BLaER1 treated with 17β-estradiol and CSF1 and Interleukin-3, amounts not matched to agents 10 nM and 100 nM (cell line): ENCODE measurements at regions not wholly inside any gene's neighbourhood (a gene's known extent, or its start where the extent isn't known, plus 50 kb on each side); places are given as distances from the start of the nearest gene placed in this dataset.

Experiments
- H3K27ac ChIP-seq, 11 experiments: shearing (Covaris generic); formaldehyde crosslinking; 2 replicates each; pipeline ENCODE4 v1.8.1; 2022
- H3K27me3 ChIP-seq, 11 experiments: shearing (Covaris generic); formaldehyde crosslinking; 2 replicates each; pipeline ENCODE4 v1.8.1; 2022
- H3K36me3 ChIP-seq, 11 experiments: shearing (Covaris generic); formaldehyde crosslinking; 2 replicates each; pipeline ENCODE4 v1.8.1; 2022
- H3K4me1 ChIP-seq, 10 experiments: shearing (Covaris generic); formaldehyde crosslinking; 2 replicates each; pipeline ENCODE4 v1.8.1; 2022
- H3K4me2 ChIP-seq, 11 experiments: shearing (Covaris generic); formaldehyde crosslinking; 2 replicates each; pipeline ENCODE4 v1.8.1; 2022
- H3K4me3 ChIP-seq, 10 experiments: shearing (Covaris generic); formaldehyde crosslinking; 2 replicates each; pipeline ENCODE4 v1.8.1; 2022
- H3K9ac ChIP-seq, 11 experiments: shearing (Covaris generic); formaldehyde crosslinking; 2 replicates each; pipeline ENCODE4 v1.8.1; 2022
- H3K9me3 ChIP-seq, 11 experiments: shearing (Covaris generic); formaldehyde crosslinking; replicated peaks in 1 of 11; 2 replicates each; pipeline ENCODE4 v1.8.1; 2022
- H4K20me1 ChIP-seq, 11 experiments: shearing (Covaris generic); formaldehyde crosslinking; 2 replicates each; pipeline ENCODE4 v1.8.1; 2022
- Cebpa-rat ChIP-seq, 11 experiments: shearing (Covaris generic); IDR thresholded peaks; 2 replicates each; pipeline ENCODE4 v1.8.1; 2022

DNA sequence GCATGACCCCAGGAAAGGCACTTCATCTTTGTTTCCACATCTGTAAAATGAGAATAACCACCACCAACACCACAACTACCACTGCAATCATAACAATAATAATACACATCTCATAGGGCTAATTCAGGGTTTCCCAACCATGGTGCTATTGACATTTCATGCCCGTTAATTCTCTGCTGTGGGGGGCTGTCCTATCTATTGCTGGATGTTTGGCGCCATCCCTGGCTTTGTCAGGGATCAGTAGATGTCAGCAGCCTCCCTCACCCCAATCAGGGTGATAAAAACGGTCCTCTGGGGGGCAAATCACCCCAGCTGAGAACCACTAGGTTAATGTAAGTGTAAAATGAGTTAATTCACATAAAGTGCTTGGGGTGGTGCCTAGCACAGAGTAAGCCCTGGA lies 145.8 kb downstream of the EMX2 start:
- H3K4me3 ChIP-seq: no peak overlapping the region
- no peaks in the 10 kb centered on the region for H3K9me3 ChIP-seq
- H3K36me3 ChIP-seq: no peaks in the 10 kb centered on the region
- H4K20me1 ChIP-seq: no peaks in the 10 kb centered on the region
- no peak overlapping the region for H3K27ac ChIP-seq
- no peak for TF ChIP-seq Cebpa-rat (IDR thresholded peaks at IDR 0.05)
- no peaks in the 10 kb centered on the region for H3K27me3 ChIP-seq
- H3K9ac ChIP-seq: no peak overlapping the region
- no peak overlapping the region for H3K4me2 ChIP-seq
- H3K4me1 ChIP-seq: no peaks in the 10 kb centered on the region

DNA sequence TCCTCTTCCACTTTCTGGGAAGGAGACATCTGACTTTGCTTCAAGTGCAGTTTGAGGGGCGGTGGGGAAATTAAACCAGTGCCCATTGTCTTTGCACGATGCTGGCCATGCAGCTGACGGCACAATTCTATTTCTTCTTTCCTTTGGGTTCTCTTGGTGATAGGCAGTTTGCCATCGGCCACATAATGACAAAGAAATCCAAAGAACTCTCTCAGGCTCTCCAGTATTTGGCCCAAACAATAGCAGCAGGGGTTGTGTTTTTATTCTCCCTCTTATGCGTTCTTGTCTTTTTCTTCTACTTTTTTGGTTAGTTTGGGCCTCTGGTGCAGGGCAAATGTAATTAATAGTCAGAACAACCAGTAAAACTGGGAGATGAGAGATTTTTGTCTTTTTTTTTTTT lies 147.0 kb downstream of the EMX2 start:
- Histone ChIP-seq H4K20me1 (no peaks in the 10 kb centered on the region), H3K9ac (no peak overlapping the region), H3K4me3 (no peak overlapping the region), H3K4me2 (no peak overlapping the region), H3K4me1 (no peaks in the 10 kb centered on the region), H3K27me3 (no peaks in the 10 kb centered on the region), H3K9me3 (no peaks in the 10 kb centered on the region), H3K36me3 (no peaks in the 10 kb centered on the region), H3K27ac (no peak overlapping the region)
- no peak for TF ChIP-seq Cebpa-rat (IDR thresholded peaks at IDR 0.05)

DNA sequence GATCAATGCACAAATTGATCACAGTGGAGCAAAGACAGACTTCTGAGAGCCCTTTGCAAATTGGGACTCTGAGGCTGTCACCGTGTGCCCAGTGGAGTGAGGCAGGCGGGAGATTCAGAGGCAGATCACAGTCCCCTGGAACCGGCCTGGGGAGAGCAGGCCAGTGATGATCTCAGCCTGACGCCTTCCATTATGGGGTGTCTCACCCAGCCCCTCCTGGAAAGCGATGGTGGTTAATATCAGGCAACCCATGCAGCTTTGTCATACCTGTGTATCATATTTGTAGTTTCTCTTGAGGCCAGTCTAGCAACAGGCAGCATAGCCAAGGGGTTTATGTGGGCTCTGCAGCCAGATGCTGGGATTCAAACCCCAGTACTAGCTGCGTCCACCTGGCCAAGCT lies 147.8 kb downstream of the EMX2 start:
- Histone ChIP-seq H3K4me2 (no peak overlapping the region), H4K20me1 (no peaks in the 10 kb centered on the region), H3K27me3 (no peaks in the 10 kb centered on the region), H3K9me3 (no peaks in the 10 kb centered on the region), H3K4me1 (no peaks in the 10 kb centered on the region), H3K4me3 (no peak overlapping the region), H3K27ac (no peak overlapping the region), H3K36me3 (no peaks in the 10 kb centered on the region), H3K9ac (no peak overlapping the region)
- TF ChIP-seq Cebpa-rat (IDR thresholded peaks at IDR 0.05): no peak

DNA sequence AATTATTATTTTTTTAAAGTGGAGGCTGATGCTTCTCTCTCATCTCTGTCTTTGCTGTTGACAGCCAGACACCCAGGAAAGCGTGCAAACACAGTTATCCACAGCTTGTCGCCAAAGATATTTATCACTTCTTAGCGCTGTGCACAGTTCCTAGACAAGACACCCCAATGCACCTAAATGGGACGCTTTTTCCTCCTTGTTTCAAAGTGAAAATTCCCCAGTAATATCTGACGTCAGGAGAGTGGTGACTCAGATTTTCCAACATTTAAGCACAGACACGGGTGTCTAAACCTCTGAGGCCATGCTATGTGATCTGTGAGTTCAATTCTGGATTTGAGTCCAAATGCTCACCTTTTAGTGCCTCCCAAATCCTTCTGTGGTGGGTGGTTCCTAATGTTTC lies 151.6 kb downstream of the EMX2 start:
- H3K36me3 ChIP-seq: no peaks in the 10 kb centered on the region
- no peak overlapping the region for H3K9ac ChIP-seq
- no peak overlapping the region for H3K27ac ChIP-seq
- no peak overlapping the region for H3K4me2 ChIP-seq
- no peaks in the 10 kb centered on the region for H3K9me3 ChIP-seq
- no peaks in the 10 kb centered on the region for H3K4me1 ChIP-seq
- H3K4me3 ChIP-seq: no peak overlapping the region
- no peaks in the 10 kb centered on the region for H4K20me1 ChIP-seq
- no peaks in the 10 kb centered on the region for H3K27me3 ChIP-seq
- no peak for TF ChIP-seq Cebpa-rat (IDR thresholded peaks at IDR 0.05)

DNA sequence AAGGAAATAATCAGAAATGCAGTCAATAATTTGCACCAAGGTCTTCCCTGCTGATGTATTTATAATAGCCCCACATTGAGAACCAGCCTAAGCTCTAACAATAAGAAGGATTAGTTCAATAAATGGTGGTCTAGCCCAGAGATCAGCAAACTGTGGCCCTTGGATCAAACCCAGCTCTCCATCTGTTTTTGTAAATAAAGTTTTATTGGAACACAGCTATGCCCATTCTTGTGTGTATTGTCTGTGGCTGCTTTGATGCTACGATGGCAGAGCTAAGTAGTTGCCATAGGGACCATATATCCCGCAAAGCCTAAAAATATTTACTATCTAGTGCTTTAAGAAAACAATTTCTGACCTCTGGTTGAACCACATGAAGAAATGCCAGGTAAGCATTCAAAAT lies 154.9 kb downstream of the EMX2 start:
- TF ChIP-seq Cebpa-rat (IDR thresholded peaks at IDR 0.05): no peak
- H3K4me2 ChIP-seq: no peak overlapping the region
- no peak overlapping the region for H3K27ac ChIP-seq
- no peaks in the 10 kb centered on the region; a peak in 1 of 22 replicates for H4K20me1 ChIP-seq
- H3K9ac ChIP-seq: no peak overlapping the region
- no peaks in the 10 kb centered on the region for H3K27me3 ChIP-seq
- H3K4me3 ChIP-seq: no peak overlapping the region
- H3K4me1 ChIP-seq: no peaks in the 10 kb centered on the region
- H3K36me3 ChIP-seq: no peaks in the 10 kb centered on the region
- no peaks in the 10 kb centered on the region for H3K9me3 ChIP-seq

DNA sequence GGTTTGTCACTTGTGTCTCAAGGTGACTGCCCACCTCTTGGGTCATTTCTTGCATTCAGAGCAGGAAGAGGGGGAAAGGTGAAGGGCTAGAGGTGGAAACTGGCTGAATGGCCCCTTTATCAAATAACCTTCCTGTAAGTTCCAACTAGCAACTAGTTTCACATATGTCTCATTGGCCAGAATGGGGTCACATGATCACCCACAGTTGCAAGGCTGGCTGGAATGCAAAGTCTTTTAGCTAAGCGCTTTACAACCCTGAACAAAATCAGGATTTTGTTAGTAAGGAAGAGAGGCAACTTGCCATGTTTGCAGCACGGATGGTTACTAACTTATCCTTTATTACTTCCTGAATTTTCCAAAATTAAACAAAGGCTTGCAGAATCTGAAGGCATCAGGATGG lies 156.3 kb downstream of the EMX2 start:
- H3K9me3 ChIP-seq: no peaks in the 10 kb centered on the region
- H3K4me2 ChIP-seq: no peak overlapping the region
- H3K4me3 ChIP-seq: no peak overlapping the region
- no peak overlapping the region for H3K27ac ChIP-seq
- H3K9ac ChIP-seq: no peak overlapping the region
- no peaks in the 10 kb centered on the region for H3K36me3 ChIP-seq
- H3K27me3 ChIP-seq: no peaks in the 10 kb centered on the region
- TF ChIP-seq Cebpa-rat (IDR thresholded peaks at IDR 0.05): no peak
- no peaks in the 10 kb centered on the region for H3K4me1 ChIP-seq
- H4K20me1 ChIP-seq: no peaks in the 10 kb centered on the region; a peak in 1 of 22 replicates

DNA sequence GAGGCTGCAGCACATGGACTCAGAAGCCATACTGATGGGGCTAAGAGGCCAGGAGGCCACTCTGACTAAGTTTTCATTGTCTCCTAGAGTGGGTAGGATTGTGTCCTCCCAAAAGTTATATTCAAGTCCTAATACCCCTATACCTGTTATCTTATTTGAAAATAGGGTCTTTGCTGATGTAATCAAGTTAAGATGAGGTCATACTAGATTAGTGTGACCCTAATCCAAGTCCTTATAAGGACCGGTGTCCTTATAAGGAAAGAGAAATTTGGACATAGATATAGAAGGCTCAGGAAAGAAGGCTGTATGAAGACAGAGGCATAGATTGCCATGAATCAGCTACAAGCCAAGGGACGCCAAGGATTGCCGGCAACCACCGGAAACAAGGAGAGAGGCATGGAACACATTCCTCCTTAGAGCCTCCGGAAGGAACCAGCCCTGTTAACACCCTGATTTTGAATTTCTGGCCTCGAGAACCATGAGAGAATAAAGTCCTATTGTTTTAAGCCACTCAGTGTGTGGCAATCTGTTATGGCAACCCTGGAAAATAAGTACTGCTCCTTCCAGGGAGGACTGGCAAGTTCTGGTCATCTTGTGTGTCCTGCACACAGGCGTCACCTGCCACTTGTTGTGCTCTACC lies 157.0 kb downstream of the EMX2 start:
- Histone ChIP-seq H3K36me3 (no peaks in the 10 kb centered on the region), H3K9me3 (no peaks in the 10 kb centered on the region), H3K9ac (no peak overlapping the region), H3K4me2 (no peak overlapping the region), H4K20me1 (no peaks in the 10 kb centered on the region; a peak in 1 of 22 replicates), H3K4me3 (no peak overlapping the region), H3K27ac (no peak overlapping the region), H3K4me1 (no peaks in the 10 kb centered on the region), H3K27me3 (no peaks in the 10 kb centered on the region)
- no peak for TF ChIP-seq Cebpa-rat (IDR thresholded peaks at IDR 0.05)

DNA sequence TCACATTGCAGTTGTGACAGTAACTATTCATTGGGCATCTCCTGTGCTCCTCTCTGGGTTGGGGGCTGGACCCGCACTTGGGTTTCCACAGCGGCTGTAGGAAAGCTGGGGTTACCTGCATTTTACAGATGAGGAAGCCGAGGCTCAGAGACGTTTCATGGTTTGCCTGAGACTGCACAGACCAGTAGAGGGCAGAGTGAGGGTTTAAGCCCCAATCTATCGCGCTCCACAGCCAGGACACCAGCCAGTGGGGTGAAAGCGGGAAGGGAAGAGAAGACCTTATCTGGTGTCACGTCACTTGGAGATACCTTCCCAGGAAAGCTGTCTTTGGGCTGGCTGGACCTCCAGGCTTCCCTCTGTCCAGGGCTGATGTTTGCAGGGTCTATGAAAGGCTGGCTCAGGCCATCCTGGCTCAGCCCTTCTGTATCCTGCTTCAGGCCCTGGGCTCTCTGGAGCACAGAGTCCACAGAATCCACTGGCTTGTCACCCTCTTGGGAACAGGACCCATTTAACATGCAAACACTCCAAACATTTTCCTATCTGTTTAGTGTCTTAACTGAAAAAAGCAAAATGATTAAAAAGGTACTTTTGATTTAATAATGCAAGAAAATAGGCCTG lies 167.7 kb downstream of the EMX2 start:
- Histone ChIP-seq H4K20me1 (no peaks in the 10 kb centered on the region), H3K27me3 (no peaks in the 10 kb centered on the region), H3K27ac (no peak overlapping the region), H3K9ac (no peak overlapping the region), H3K4me3 (no peak overlapping the region), H3K9me3 (peaks cover 0 to 9% (median 4%) of the 10 kb centered on the region in 11 experiments; a peak in 3 of 22 replicates), H3K4me1 (no peaks in the 10 kb centered on the region), H3K36me3 (no peaks in the 10 kb centered on the region), H3K4me2 (no peak overlapping the region)
- TF ChIP-seq Cebpa-rat (IDR thresholded peaks at IDR 0.05): no peak

DNA sequence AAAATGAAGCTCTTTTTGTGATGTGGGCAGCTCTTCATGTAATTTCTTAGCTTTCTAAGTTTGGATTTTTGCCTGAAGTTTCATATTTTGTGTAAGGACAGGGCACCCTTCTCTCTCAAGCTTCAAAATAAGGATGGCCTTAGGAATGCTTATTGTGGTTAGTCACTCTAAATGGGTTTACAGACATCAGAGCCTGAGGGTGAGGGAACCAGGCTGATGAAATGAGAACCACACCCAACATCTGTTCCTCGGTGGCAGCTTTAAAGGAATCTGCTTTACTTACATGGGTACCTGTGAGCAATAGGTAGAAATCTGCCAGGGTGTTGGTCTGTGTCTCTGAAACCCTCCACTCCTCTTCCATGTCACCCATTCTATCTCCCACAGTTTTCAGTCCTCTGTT lies 174.3 kb downstream of the EMX2 start:
- no peak overlapping the region for H3K4me3 ChIP-seq
- no peaks in the 10 kb centered on the region for H3K27me3 ChIP-seq
- no peaks in the 10 kb centered on the region for H3K36me3 ChIP-seq
- H3K4me2 ChIP-seq: no peak overlapping the region
- no peak overlapping the region for H3K27ac ChIP-seq
- H3K4me1 ChIP-seq: no peaks in the 10 kb centered on the region
- peaks cover 0 to 13% (median 6%) of the 10 kb centered on the region in 11 experiments; a peak in 7 of 22 replicates for H3K9me3 ChIP-seq
- H4K20me1 ChIP-seq: no peaks in the 10 kb centered on the region
- TF ChIP-seq Cebpa-rat (IDR thresholded peaks at IDR 0.05): no peak
- no peak overlapping the region for H3K9ac ChIP-seq
